ENCODE measurements at regions not wholly inside any gene's neighbourhood (a gene's known extent, or its start where the extent isn't known, plus 50 kb on each side); places are given as distances from the start of the nearest gene placed in this dataset.

DNA sequence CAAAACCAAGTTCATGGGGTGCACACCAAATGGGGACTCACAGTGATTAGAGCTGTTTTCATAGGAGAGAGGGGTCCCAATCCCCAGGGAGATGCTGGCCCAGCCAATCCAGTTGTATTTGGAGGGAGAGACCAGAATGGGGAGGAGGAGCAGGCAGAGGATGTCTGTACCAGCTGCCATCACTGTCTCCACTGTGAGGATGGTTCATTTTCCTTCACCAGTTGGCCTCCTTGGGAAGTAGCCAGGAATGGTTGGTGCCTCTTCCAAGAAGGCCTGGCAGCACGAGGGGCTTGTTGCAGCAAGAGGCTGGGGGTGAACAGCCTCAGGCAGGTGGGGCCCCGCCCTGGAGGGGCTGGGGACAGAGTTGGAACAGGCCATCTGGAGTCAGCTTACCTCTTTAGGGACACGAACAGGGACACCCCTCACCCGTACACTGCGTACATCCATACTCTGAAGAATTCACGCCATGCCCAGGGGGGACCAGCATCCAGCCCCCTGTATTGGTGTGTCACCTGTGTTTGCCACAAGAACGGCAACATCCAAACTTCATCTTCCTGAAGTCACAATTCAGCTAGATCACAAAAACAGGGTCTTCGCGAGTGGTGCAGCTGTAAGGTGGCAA, 161.7 kb upstream of the ZNF236 start:
- no peak for DNase-seq (ENCODE audit: extremely low spot score, unreplicated experiment)
- Mint-ChIP-seq H3K4me3 (ENCODE audit: unreplicated experiment) (no peak overlapping the region), H3K36me3 (ENCODE audit: unreplicated experiment) (no peaks in the 10 kb centered on the region), H3K4me1 (ENCODE audit: unreplicated experiment) (no peaks in the 10 kb centered on the region), H3K9me3 (ENCODE audit: unreplicated experiment) (no peaks in the 10 kb centered on the region), H3K27ac (ENCODE audit: unreplicated experiment) (no peak overlapping the region), H3K27me3 (ENCODE audit: unreplicated experiment) (peaks cover 38% of the 10 kb centered on the region)
- TF ChIP-seq, protein P1, sequence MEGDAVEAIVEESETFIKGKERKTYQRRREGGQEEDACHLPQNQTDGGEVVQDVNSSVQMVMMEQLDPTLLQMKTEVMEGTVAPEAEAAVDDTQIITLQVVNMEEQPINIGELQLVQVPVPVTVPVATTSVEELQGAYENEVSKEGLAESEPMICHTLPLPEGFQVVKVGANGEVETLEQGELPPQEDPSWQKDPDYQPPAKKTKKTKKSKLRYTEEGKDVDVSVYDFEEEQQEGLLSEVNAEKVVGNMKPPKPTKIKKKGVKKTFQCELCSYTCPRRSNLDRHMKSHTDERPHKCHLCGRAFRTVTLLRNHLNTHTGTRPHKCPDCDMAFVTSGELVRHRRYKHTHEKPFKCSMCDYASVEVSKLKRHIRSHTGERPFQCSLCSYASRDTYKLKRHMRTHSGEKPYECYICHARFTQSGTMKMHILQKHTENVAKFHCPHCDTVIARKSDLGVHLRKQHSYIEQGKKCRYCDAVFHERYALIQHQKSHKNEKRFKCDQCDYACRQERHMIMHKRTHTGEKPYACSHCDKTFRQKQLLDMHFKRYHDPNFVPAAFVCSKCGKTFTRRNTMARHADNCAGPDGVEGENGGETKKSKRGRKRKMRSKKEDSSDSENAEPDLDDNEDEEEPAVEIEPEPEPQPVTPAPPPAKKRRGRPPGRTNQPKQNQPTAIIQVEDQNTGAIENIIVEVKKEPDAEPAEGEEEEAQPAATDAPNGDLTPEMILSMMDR (IDR thresholded peaks at IDR 0.05) = no peak

DNA sequence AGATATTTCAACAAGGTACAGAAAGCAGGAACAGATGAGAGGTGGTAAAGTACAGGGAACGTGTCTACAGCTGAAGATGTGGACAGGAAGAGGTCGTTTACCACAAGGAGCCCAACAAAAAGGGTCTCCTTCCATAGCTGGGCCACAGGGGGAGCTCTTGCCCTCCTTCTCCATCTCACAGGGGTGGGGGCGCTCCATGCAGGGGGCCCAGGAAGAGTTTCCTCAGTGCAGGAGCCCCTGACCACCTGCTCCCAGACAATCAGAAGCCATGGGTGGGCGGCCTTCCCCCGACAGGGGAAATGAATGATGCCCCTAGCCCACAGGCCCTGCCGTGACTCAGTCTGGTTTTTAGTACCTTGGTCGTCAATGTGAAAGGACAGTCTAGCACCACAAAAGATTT, 163.6 kb upstream of the ZNF516 start:
- Mint-ChIP-seq H3K27me3 (ENCODE audit: unreplicated experiment) (peaks cover 49% of the 10 kb centered on the region), H3K27ac (ENCODE audit: unreplicated experiment) (no peak overlapping the region), H3K9me3 (ENCODE audit: unreplicated experiment) (no peaks in the 10 kb centered on the region), H3K36me3 (ENCODE audit: unreplicated experiment) (no peaks in the 10 kb centered on the region), H3K4me3 (ENCODE audit: unreplicated experiment) (no peak overlapping the region), H3K4me1 (ENCODE audit: unreplicated experiment) (no peaks in the 10 kb centered on the region)
- DNase-seq (ENCODE audit: extremely low spot score, unreplicated experiment) = no peak
- TF ChIP-seq, protein P1 (IDR thresholded peaks at IDR 0.05) = peak; percentile 32

DNA sequence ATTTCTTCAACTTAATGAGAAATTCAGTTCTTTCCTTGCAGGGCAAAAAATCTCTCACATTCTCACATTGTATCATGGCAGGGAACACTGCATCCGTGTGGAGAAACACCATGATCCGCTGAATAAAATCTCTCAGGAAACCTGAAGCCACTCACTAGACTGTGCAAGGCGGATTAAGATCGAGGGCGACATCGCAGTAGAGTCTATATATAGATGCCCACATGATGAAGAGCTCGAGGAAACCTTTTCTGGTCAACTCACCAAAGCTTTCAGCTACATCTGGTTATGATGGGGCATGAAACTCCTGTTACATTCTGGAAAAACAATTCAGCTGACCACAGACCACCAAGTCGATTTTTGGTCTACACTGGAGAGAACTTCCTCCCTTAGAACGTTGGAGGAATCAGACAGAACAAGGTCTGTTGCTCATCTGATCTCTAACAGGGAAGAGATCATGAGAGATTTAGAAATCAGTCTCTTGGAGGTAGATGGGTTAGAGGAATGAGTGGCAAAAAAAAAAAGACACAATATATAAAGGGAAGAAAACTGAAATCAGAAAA, 162.9 kb upstream of the ZNF516 start:
- TF ChIP-seq, protein P1 (IDR thresholded peaks at IDR 0.05) = no peak
- Mint-ChIP-seq H3K27ac (ENCODE audit: unreplicated experiment) (no peak overlapping the region), H3K4me3 (ENCODE audit: unreplicated experiment) (no peak overlapping the region), H3K9me3 (ENCODE audit: unreplicated experiment) (no peaks in the 10 kb centered on the region), H3K27me3 (ENCODE audit: unreplicated experiment) (peaks cover 50% of the 10 kb centered on the region), H3K4me1 (ENCODE audit: unreplicated experiment) (no peaks in the 10 kb centered on the region), H3K36me3 (ENCODE audit: unreplicated experiment) (no peaks in the 10 kb centered on the region)
- no peak for DNase-seq (ENCODE audit: extremely low spot score, unreplicated experiment)

DNA sequence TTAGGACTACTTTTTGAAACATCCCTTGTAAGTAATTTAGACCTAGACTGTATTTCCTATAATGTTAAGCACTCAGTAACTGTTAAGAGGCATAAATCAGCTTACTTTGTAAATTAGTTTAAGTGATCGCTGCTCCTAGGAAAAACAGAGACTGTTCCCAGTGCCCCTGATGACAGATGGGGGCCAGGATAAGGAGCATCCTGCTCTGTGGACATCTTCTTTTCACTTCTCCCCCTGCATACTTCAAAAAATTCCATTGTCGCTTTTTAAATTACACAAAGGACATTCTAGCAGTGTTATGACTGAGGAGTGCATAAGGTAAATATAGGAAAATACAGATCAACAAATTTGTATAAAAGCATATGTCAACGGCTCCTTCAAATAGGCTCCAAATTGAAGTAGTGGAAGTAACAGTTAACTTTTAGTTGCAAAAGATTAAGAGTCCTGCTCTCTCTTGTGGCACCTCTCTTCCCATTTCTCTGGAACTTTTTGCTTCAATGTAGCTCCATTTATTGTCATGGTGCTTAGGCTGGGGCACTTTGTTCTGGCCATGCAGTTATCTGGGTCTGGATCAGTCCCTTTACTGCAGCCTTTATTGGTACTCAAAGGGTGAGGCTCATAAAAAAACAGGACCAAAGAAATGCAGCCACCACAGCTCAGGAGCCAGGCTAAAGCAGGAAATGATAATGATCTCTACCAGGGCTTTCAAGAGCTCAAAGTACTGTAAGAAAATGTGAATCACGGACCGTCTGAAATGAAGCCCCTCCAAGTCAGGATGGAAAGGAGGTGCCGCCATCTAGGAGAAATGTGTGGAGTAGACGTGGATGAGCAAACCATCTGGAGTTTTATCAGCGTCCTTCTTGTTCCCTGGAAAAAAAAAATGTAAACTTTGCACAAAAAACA, 162.1 kb upstream of the ZNF516 start:
- H3K27ac Mint-ChIP-seq (ENCODE audit: unreplicated experiment) = no peak overlapping the region
- TF ChIP-seq, protein P1 (IDR thresholded peaks at IDR 0.05) = no peak

DNA sequence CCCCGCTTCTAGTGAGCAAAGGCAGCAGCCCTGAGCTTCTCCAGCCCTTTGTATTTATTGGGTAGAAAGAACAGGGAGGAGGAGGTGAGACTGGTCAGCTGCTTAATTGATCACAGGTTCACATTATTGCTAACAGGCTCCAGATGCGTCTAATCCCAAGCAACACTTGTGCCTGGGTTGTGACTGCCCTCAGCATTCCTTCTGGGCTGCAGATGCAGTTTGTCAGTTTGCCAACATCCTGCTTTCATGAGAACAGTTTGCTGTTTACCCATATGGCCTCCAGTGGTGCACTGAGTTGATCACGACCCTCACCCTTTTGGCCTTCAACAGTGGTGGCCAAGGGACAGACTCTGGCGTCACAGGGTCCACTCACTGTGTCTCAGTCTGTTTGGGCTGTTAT, 159.5 kb upstream of the ZNF516 start:
- Mint-ChIP-seq H3K27me3 (ENCODE audit: unreplicated experiment) (peaks cover 63% of the 10 kb centered on the region), H3K27ac (ENCODE audit: unreplicated experiment) (no peak overlapping the region), H3K4me1 (ENCODE audit: unreplicated experiment) (no peaks in the 10 kb centered on the region), H3K36me3 (ENCODE audit: unreplicated experiment) (no peaks in the 10 kb centered on the region), H3K4me3 (ENCODE audit: unreplicated experiment) (no peak overlapping the region), H3K9me3 (ENCODE audit: unreplicated experiment) (no peaks in the 10 kb centered on the region)
- DNase-seq (ENCODE audit: extremely low spot score, unreplicated experiment) = no peak
- TF ChIP-seq, protein P1 (IDR thresholded peaks at IDR 0.05) = no peak

More for the DNA sequence above, 162.1 kb upstream of the ZNF516 start:
- Mint-ChIP-seq H3K9me3 (ENCODE audit: unreplicated experiment) (no peaks in the 10 kb centered on the region), H3K4me3 (ENCODE audit: unreplicated experiment) (no peak overlapping the region), H3K4me1 (ENCODE audit: unreplicated experiment) (no peaks in the 10 kb centered on the region), H3K36me3 (ENCODE audit: unreplicated experiment) (no peaks in the 10 kb centered on the region), H3K27me3 (ENCODE audit: unreplicated experiment) (peaks cover 56% of the 10 kb centered on the region)
- DNase-seq (ENCODE audit: extremely low spot score, unreplicated experiment) = no peak

All from osteocyte (in vitro differentiated cells).